Daoy (cell line): ENCODE measurements at regions not wholly inside any gene's neighbourhood (a gene's known extent, or its start where the extent isn't known, plus 50 kb on each side); places are given as distances from the start of the nearest gene placed in this dataset.

ENCODE experiments used
- DNase-seq: peaks from one replicate; pipeline ENCODE4 v3.0.0-alpha.2; 2015; ENCODE audit warnings: low read depth

GRCh38 chr10:5310914-5311313, 53.9 kb upstream of the UCN3 start:
- DNase-seq, result no peak

GRCh38 chr10:5311617-5312016, 53.1 kb upstream of the UCN3 start:
- DNase-seq, result no peak

- DNase-seq, result no peak
These were observed 49.9 kb upstream of the UCN3 start for GRCh38 chr10:5314840-5315239.
